ENCODE measurements at regions not wholly inside any gene's neighbourhood (a gene's known extent, or its start where the extent isn't known, plus 50 kb on each side); places are given as distances from the start of the nearest gene placed in this dataset.

GRCh38 chr3:89046661-89047060 lies 60.8 kb upstream of the EPHA3 start:
- TF ChIP-seq CTCF (IDR thresholded peaks at IDR 0.05) (no peak), POLR2A (IDR thresholded peaks at IDR 0.05) (no peak)
